ENCODE measurements at regions not wholly inside any gene's neighbourhood (a gene's known extent, or its start where the extent isn't known, plus 50 kb on each side); places are given as distances from the start of the nearest gene placed in this dataset.

- no peak for DNase-seq
- no peaks in the 10 kb centered on the region for H3K9me3 ChIP-seq (ENCODE audit: severe bottlenecking)
- no peak for TF ChIP-seq CTCF (IDR thresholded peaks at IDR 0.05; ENCODE audit: low read depth, low read length)
- H3K27ac ChIP-seq: no peak overlapping the region
- no peak overlapping the region for H3K4me3 ChIP-seq (ENCODE audit: low read depth, low read length)
- no peaks in the 10 kb centered on the region for H3K36me3 ChIP-seq
- H3K27me3 ChIP-seq (ENCODE audit: insufficient read depth, low read depth, severe bottlenecking): peaks cover 34% of the 10 kb centered on the region
Measured at GRCh38 chr12:114266536-114266935, 139.4 kb downstream of the TBX5 start.

- Histone ChIP-seq H3K4me3 (ENCODE audit: low read depth, low read length) (no peak overlapping the region), H3K36me3 (no peaks in the 10 kb centered on the region), H3K27me3 (ENCODE audit: insufficient read depth, low read depth, severe bottlenecking) (peaks cover 28% of the 10 kb centered on the region), H3K27ac (no peak overlapping the region), H3K9me3 (ENCODE audit: severe bottlenecking) (no peaks in the 10 kb centered on the region)
- no peak for TF ChIP-seq CTCF (IDR thresholded peaks at IDR 0.05; ENCODE audit: low read depth, low read length)
- no peak for DNase-seq
Measured at GRCh38 chr12:114265036-114265435, 140.9 kb downstream of the TBX5 start.

GRCh38 chr12:114263056-114263805 lies 142.7 kb downstream of the TBX5 start:
- Histone ChIP-seq H3K4me3 (ENCODE audit: low read depth, low read length) (no peak overlapping the region), H3K27ac (no peak overlapping the region), H3K36me3 (no peaks in the 10 kb centered on the region), H3K9me3 (ENCODE audit: severe bottlenecking) (no peaks in the 10 kb centered on the region), H3K27me3 (ENCODE audit: insufficient read depth, low read depth, severe bottlenecking) (peaks cover 27% of the 10 kb centered on the region)
- DNase-seq: no peak
- no peak for TF ChIP-seq CTCF (IDR thresholded peaks at IDR 0.05; ENCODE audit: low read depth, low read length)

- H3K4me3 ChIP-seq (ENCODE audit: low read depth, low read length): no peak overlapping the region
- H3K9me3 ChIP-seq (ENCODE audit: severe bottlenecking): no peaks in the 10 kb centered on the region
- TF ChIP-seq CTCF (IDR thresholded peaks at IDR 0.05; ENCODE audit: low read depth, low read length): no peak
- no peaks in the 10 kb centered on the region for H3K36me3 ChIP-seq
- H3K27ac ChIP-seq: no peak overlapping the region
- no peak for DNase-seq
- peaks cover 47% of the 10 kb centered on the region for H3K27me3 ChIP-seq (ENCODE audit: insufficient read depth, low read depth, severe bottlenecking)
Measured at GRCh38 chr12:114257687-114258086, 148.3 kb downstream of the TBX5 start.

- no peaks in the 10 kb centered on the region for H3K36me3 ChIP-seq
- H3K27me3 ChIP-seq (ENCODE audit: insufficient read depth, low read depth, severe bottlenecking): peaks cover 66% of the 10 kb centered on the region
- no peak for DNase-seq
- no peak for TF ChIP-seq CTCF (IDR thresholded peaks at IDR 0.05; ENCODE audit: low read depth, low read length)
- no peaks in the 10 kb centered on the region for H3K9me3 ChIP-seq (ENCODE audit: severe bottlenecking)
- no peak overlapping the region for H3K4me3 ChIP-seq (ENCODE audit: low read depth, low read length)
- H3K27ac ChIP-seq: no peak overlapping the region
Measured at GRCh38 chr12:114254998-114255397, 150.9 kb downstream of the TBX5 start.

All from WERI-Rb-1 (cell line).